Osteoblast (primary cell): ENCODE measurements at regions not wholly inside any gene's neighbourhood (a gene's known extent, or its start where the extent isn't known, plus 50 kb on each side); places are given as distances from the start of the nearest gene placed in this dataset.

Experiments
- DNase-seq: peaks from one replicate; pipeline ENCODE4 v3.0.0; 2011; ENCODE audit warnings: low spot score, mixed read lengths; ENCODE audit not compliant: insufficient read length; ENCODE audit errors: missing footprints
- H2AFZ ChIP-seq: 2 replicates; pipeline ENCODE4 v1.6.0; 2011; ENCODE audit warnings: mild to moderate bottlenecking, low read length
- H3K27ac ChIP-seq: 2 replicates; pipeline ENCODE4 v1.5.1; 2011; ENCODE audit warnings: mild to moderate bottlenecking, low read depth, low read length, moderate library complexity
- H3K27me3 ChIP-seq: 2 replicates; pipeline ENCODE4 v1.6.0; 2012; ENCODE audit warnings: mild to moderate bottlenecking, control low read depth, inconsistent platforms, low read length, moderate library complexity; ENCODE audit not compliant: insufficient read depth
- H3K36me3 ChIP-seq: 2 replicates; pipeline ENCODE4 v1.5.1; 2011; ENCODE audit warnings: mild to moderate bottlenecking, low read length, control low read depth, moderate library complexity; ENCODE audit not compliant: insufficient read depth
- H3K4me1 ChIP-seq: 2 replicates; pipeline ENCODE4 v1.5.1; 2011; ENCODE audit warnings: mild to moderate bottlenecking, low read length, control low read depth, moderate library complexity; ENCODE audit not compliant: insufficient read depth
- H3K4me2 ChIP-seq: 2 replicates; pipeline ENCODE4 v1.6.0; 2011; ENCODE audit warnings: mild to moderate bottlenecking, low read length; ENCODE audit not compliant: insufficient read depth
- H3K4me3 ChIP-seq: fragments of 200-600 bp; sonication (generic); 3 replicates; pipeline ENCODE4 v1.5.1; 2012; ENCODE audit warnings: mild to moderate bottlenecking, low read length, inconsistent platforms; ENCODE audit not compliant: insufficient read depth
- H3K79me2 ChIP-seq: 2 replicates; pipeline ENCODE4 v1.6.0; 2012; ENCODE audit warnings: mild to moderate bottlenecking, low read length, control low read depth, inconsistent platforms; ENCODE audit not compliant: insufficient read depth
- H3K9me3 ChIP-seq: 2 replicates; pipeline ENCODE4 v1.5.1; 2011; ENCODE audit warnings: low read depth, low read length, control low read depth
- H4K20me1 ChIP-seq: 2 replicates; pipeline ENCODE4 v1.6.0; 2012; ENCODE audit warnings: mild to moderate bottlenecking, low read length, control low read depth; ENCODE audit not compliant: insufficient read depth
- CTCF ChIP-seq: IDR thresholded peaks from 2 replicates; pipeline ENCODE4 v1.5.1; 2011; ENCODE audit warnings: mild to moderate bottlenecking, low read depth, low read length, moderate library complexity; ENCODE audit errors: extremely low read depth

- Histone ChIP-seq H3K4me2 (no peak overlapping the region), H3K27me3 (peaks cover 9% of the 10 kb centered on the region), H2AFZ (no peak overlapping the region), H3K79me2 (no peaks in the 10 kb centered on the region), H3K4me3 (no peak overlapping the region), H3K36me3 (no peaks in the 10 kb centered on the region), H3K27ac (no peak overlapping the region), H3K9me3 (no peaks in the 10 kb centered on the region), H4K20me1 (no peaks in the 10 kb centered on the region), H3K4me1 (no peaks in the 10 kb centered on the region)
- DNase-seq: no peak
- no peak for TF ChIP-seq CTCF
Observed at GRCh38 chr18:55084550-55084949, 125.3 kb upstream of the CCDC68 start.

- no peak for TF ChIP-seq CTCF
- Histone ChIP-seq H3K27ac (no peak overlapping the region), H3K9me3 (no peaks in the 10 kb centered on the region), H4K20me1 (no peaks in the 10 kb centered on the region), H3K4me3 (no peak overlapping the region), H3K79me2 (no peaks in the 10 kb centered on the region), H2AFZ (no peak overlapping the region), H3K27me3 (peaks cover 9% of the 10 kb centered on the region), H3K4me1 (no peaks in the 10 kb centered on the region), H3K4me2 (no peak overlapping the region), H3K36me3 (no peaks in the 10 kb centered on the region)
- no peak for DNase-seq
Observed at GRCh38 chr18:55083461-55083860, 124.2 kb upstream of the CCDC68 start.

- no peak overlapping the region for H2AFZ ChIP-seq
- H3K4me2 ChIP-seq: no peak overlapping the region
- no peaks in the 10 kb centered on the region for H3K9me3 ChIP-seq
- peak; percentile 18 for DNase-seq
- no peaks in the 10 kb centered on the region for H3K79me2 ChIP-seq
- H4K20me1 ChIP-seq: no peaks in the 10 kb centered on the region
- H3K27ac ChIP-seq: no peak overlapping the region
- H3K4me1 ChIP-seq: no peaks in the 10 kb centered on the region
- H3K4me3 ChIP-seq: no peak overlapping the region
- no peak for TF ChIP-seq CTCF
- H3K36me3 ChIP-seq: no peaks in the 10 kb centered on the region
- H3K27me3 ChIP-seq: no peaks in the 10 kb centered on the region
Observed at GRCh38 chr18:55079481-55080355, 120.5 kb upstream of the CCDC68 start.

- H3K36me3 ChIP-seq: no peaks in the 10 kb centered on the region
- no peak for TF ChIP-seq CTCF
- H3K9me3 ChIP-seq: no peaks in the 10 kb centered on the region
- no peak overlapping the region for H2AFZ ChIP-seq
- no peaks in the 10 kb centered on the region for H3K79me2 ChIP-seq
- no peak overlapping the region for H3K27ac ChIP-seq
- H4K20me1 ChIP-seq: no peaks in the 10 kb centered on the region
- DNase-seq: no peak
- H3K27me3 ChIP-seq: no peaks in the 10 kb centered on the region
- no peaks in the 10 kb centered on the region for H3K4me1 ChIP-seq
- H3K4me2 ChIP-seq: no peak overlapping the region
- H3K4me3 ChIP-seq: no peak overlapping the region
Observed at GRCh38 chr18:55079067-55079466, 119.8 kb upstream of the CCDC68 start.
